Stimulated activated CD4-positive, alpha-beta T cell treated with anti-CD3 and anti-CD28 coated beads, Interleukin-15, amount 100 ng/mL, for 1 hour (primary cell): ENCODE measurements at regions not wholly inside any gene's neighbourhood (a gene's known extent, or its start where the extent isn't known, plus 50 kb on each side); places are given as distances from the start of the nearest gene placed in this dataset.
"Not testable (repeated sequence)": the region's sequence is repeated elsewhere in the genome, so short reads cannot be mapped to it uniquely, and the experiment has no call there.

ENCODE experiments used
- DNase-seq, 2 donors: peaks; one replicate each; pipeline ENCODE4 v3.0.0-alpha.2; 2020; ENCODE audit warnings: low read depth in 1 of 2, low spot score in 1 of 2

- DNase-seq = no peak
Measured at GRCh38 chr15:96130734-96131133, 199.8 kb upstream of the NR2F2 start.

GRCh38 chr15:96132126-96132525 lies 198.4 kb upstream of the NR2F2 start:
- DNase-seq = no peak

- no peak for DNase-seq
Measured at GRCh38 chr15:96135166-96136093, 195.1 kb upstream of the NR2F2 start.

- no peak for DNase-seq
Measured at GRCh38 chr15:96138985-96139384, 191.5 kb upstream of the NR2F2 start.

GRCh38 chr15:96142498-96142897 lies 188.0 kb upstream of the NR2F2 start:
- no peak for DNase-seq

GRCh38 chr15:96144734-96145133 lies 185.8 kb upstream of the NR2F2 start:
- DNase-seq = no peak

GRCh38 chr15:96146726-96147125 lies 183.8 kb upstream of the NR2F2 start:
- DNase-seq = no peak

DNA sequence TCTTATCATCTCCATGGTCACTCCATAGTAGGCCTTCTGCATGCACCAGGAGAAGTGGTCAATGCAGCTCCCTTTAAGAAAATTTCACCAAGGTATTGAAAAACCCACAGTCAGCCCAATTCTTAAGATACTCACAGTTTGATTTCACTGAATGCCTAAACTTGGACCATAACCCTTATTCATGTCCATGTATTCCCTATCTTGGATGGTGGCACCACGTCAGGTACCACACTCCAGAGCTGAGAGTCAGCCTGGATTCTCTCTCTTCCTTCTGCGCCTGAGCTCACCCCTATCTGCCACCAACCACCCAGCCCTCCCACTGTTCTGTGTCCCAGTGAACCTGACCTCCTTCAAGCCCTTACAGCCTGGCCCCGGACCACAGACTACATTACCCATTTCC lies 183.2 kb upstream of the NR2F2 start:
- no peak for DNase-seq

- DNase-seq = no peak
Measured at GRCh38 chr15:96150254-96150653, 180.2 kb upstream of the NR2F2 start.

DNA sequence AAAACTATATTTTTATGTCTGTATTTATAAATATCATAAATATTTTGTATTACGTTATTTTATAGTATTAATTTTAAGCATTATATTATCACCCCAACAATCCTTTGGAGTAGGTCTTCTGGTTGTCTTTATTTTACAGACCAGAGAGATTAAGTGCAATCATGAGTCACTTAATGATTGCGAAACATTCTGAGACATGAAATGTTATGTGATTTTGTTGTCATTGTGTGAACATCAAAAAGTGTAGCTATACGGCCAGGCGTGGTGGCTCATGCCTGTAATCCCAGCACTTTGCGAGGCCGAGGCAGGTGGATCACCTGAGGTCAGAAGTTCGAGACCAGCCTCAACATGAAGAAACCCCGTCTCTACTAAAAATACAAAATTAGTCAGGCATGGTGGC lies 178.8 kb upstream of the NR2F2 start:
- DNase-seq = not testable (repeated sequence)

DNA sequence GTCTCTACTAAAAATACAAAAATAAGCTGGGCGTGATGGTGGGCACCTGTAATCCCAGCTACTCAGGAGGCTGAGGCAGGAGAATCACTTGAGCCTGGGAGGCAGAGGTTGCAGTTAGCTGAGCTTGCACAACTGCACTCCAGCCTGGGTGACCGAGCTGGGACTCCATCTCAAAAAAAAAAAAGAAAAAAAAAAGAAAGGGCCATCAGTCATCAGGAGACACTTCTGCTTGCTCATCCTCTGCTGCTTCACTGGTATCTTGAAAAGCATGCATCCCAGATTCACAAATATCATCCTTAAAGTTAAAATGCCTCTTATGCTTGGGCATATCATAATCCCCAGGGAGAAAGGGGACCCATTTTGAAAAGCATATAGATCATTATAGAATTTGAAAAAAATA lies 176.6 kb upstream of the NR2F2 start:
- no peak for DNase-seq

GRCh38 chr15:96158938-96159337 lies 171.6 kb upstream of the NR2F2 start:
- no peak for DNase-seq

DNA sequence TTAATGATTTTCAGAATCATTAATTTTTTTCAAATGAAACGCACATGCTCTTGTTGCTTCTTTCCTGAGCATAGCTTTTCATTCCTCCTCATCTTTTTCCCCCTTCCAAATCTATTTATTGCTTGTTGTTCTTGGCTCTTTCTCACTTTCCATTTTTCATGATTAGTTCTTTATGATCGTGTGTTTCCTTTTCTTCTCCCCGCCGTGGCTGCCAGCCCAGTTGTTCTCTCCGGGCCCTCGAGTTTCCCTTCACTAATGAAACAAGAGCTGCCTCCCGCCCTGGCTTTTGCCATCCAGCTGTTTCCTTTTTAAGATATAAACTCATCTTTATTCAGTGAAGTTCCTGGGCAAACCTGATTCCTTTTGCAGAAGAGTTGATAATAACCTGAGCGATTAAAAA lies 170.2 kb upstream of the NR2F2 start:
- no peak for DNase-seq

DNA sequence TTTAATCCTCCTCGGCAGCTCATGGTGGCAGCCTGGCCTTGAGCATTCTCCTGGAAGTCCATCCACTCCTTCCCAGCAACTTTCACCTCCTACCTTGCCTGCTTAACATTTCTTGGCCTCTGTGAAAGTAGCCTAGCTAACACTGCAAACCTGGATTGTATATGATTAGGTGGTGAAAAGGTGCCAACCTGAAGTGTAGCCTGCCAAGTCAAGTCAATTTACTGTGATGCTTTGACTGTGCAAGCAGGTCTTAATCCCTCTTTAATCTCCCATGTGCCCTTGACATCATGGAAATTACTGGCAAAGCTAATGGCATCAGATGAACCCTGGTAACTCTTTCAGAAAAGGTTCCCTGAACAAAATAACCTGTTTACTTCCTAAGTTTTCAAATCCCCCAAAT lies 169.7 kb upstream of the NR2F2 start:
- no peak for DNase-seq

- no peak for DNase-seq
Measured at GRCh38 chr15:96162322-96162721, 168.2 kb upstream of the NR2F2 start.

DNA sequence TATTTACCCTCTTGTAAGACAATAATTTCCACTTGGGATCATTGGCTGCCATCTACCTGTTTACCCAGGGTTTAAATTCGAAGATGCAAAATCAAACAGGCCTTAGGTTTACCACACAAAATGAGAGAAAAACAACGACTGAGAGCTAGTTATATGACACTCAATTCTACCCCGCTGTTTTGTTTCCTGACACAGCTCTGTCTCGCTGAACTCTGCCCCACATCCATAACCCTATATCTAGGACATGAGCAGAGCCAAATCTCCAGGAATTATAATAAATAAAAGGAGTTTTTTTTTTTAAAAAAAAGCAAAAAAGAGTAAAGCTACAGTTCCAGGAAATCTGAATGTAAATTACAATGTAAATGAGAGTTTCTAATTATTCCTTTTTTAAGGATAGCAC lies 165.4 kb upstream of the NR2F2 start:
- no peak for DNase-seq

GRCh38 chr15:96165775-96166174 lies 164.7 kb upstream of the NR2F2 start:
- no peak for DNase-seq

DNA sequence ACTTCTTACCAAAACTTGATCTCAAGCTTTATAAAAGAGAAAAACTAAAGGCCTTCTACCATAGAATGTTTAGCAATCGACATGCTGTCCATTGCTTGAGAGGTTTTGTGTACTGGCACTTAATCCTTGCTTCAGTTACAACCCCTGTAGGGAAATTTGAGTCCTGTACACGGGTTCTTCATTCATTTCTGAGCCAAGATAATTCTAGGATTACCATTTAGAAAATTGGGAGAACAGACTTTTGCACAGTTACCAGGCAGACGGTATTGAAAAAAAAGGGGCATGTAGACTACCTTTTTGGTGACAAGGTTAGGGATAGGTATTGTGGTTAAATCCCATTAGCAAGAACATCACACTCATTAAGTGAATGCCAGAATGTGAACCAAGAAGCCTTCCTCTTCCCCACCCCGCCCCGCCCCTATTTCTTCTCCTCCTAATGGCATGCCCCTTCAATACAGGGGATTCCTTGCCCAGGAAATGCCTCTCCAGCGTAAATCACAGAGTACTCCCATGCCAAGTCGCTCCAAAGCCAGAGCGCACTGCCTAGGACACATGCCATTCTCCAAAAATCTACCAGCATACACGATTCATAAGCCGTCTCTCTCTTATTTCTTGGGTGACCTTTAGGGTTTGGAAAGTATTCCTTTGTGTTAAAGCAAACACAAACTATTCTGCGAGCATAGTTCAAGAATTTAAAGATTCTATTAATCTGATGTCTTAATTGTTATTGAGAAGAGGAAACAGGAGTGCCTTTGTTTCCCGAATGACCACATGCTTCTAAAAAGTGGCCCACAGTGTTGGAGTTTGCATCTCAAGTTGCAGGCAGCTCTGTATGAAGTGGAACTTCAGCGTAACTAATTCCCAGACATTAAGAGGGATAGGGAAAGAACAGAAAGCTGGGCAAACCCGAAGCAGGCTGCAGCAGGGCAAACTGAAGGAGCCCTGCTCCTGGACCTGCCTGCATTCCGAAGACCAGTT lies 164.0 kb upstream of the NR2F2 start:
- no peak for DNase-seq

DNA sequence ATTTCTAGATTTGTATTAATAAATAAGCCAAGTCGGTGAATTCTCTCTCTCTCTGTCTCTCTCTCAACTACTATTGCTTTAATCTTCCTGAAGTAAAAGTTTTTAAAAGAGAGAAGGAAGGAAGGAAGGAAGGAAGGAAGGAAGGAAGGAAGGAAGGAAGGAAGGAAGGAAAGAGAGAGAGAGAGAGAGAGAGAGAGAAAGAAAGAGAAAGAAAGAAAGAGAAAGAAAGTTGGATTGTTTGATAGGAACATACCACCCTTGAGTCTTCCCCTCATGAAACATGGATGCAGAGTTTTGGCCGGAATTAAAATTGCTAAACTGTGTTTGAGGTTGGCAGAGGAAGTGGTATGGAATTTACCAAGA lies 159.9 kb upstream of the NR2F2 start:
- DNase-seq = not testable (repeated sequence)

DNA sequence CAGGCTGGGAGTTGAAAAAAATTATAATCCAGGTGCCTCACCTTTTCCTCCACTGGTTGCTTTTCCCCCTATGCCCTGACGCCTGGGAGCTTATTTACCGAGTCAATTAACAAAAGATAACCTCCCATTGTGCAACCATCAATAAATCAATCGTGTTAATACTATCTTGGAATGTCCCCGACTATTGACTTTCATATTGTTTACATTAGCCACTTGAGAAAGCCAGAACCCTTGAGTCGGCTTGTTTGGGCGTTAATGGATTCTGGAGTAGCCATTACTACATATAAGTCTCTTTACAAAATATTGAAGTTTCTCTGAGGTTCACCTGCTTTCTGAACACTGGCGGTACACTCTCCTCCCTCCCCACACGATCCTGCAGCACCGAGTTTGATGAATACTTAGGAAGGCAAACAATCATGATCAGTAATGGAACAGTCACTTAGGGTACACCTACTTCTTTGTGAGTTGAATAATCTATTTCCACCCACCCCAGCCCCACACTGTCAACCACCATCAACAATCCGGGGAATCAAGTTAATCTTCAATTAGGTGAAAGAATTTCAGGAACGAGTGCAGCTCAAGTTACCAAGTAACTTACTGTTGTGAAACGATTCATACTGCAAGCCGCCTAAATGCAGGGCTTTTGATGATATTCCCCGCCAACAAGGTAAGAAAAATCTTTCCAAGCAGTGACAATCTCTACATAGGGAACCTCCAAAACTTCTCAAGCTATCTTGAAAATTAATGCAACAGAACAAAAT lies 159.3 kb upstream of the NR2F2 start:
- DNase-seq = no peak

DNA sequence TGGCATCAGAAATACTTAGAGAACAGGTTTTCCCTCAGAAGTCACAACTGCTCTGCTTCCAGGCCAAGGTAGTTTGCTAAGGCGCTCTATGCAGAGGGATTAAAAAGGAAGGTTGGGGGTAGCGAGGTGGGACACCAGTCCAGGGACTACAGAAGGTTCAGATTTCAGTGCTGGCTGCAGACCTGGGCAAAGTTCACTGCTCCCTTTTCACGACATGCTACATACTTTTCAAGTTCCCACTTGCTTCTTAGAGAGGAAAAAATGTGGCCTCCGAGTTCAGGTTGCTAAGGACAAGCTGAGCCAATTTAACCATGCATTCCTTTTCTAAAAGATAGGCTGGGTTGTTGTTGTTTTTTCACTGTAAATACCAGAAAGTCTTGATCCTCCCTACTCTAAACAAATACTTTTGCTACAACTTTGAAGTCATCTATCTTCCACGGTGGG lies 158.6 kb upstream of the NR2F2 start:
- DNase-seq = no peak
